NCI-H82 treated with DMSO at 0.1 percent for 48 hours (cell line): ENCODE measurements at regions not wholly inside any gene's neighbourhood (a gene's known extent, or its start where the extent isn't known, plus 50 kb on each side); places are given as distances from the start of the nearest gene placed in this dataset.

Experiments
- DNase-seq: peaks from one replicate; lab custom pipeline; 2025; ENCODE audit not compliant: unreplicated experiment; lab: John Stamatoyannopoulos, UW

GRCh38 chr5:142384014-142384413 lies 59.2 kb upstream of the SPRY4 start:
- no peak for DNase-seq

GRCh38 chr5:142382186-142382585 lies 57.4 kb upstream of the SPRY4 start:
- no peak for DNase-seq

GRCh38 chr5:142378737-142379634 lies 54.2 kb upstream of the SPRY4 start:
- DNase-seq, result peak; percentile 62

- no peak for DNase-seq
Observed at GRCh38 chr5:142375944-142376411, 51.2 kb upstream of the SPRY4 start.
